Gastrocnemius medialis (tissue), 4 donors: ENCODE measurements at regions not wholly inside any gene's neighbourhood (a gene's known extent, or its start where the extent isn't known, plus 50 kb on each side); places are given as distances from the start of the nearest gene placed in this dataset.

ENCODE experiments used
- ATAC-seq, 2 donors: fragments of 150-250 bp; one replicate each; pipeline ENCODE4 v1.9.1; 2016
- DNase-seq, 2 donors: peaks; one replicate each; pipeline ENCODE4 v3.0.0-alpha.2; 2019
- H3K27ac ChIP-seq, 4 donors: fragments of 200-600 bp; sonication (generic); 1 replicate in 1 of 4; 2 replicates in 3 of 4; pipeline ENCODE4 v1.5.1; 2016 to 2018; ENCODE audit warnings: mild to moderate bottlenecking in 2 of 4, moderate library complexity in 1 of 4
- H3K27me3 ChIP-seq, 3 donors: fragments of 200-600 bp; sonication (generic) in 2 of 3; 1 replicate in 1 of 3; 2 replicates in 2 of 3; pipeline versions ENCODE4 v1.5.1 to v1.6.0; 2016 to 2019; ENCODE audit warnings: mild to moderate bottlenecking in 1 of 3, moderate library complexity in 1 of 3
- H3K36me3 ChIP-seq, 2 donors: fragments of 200-600 bp; sonication (generic) in 1 of 2; one replicate each; pipeline ENCODE4 v1.5.1; 2017 to 2018
- H3K4me1 ChIP-seq, 2 donors: fragments of 200-600 bp; sonication (generic) in 1 of 2; one replicate each; pipeline ENCODE4 v1.5.1; 2016 to 2017; ENCODE audit warnings: mild to moderate bottlenecking in 2 of 2
- H3K4me3 ChIP-seq, 4 donors: fragments of 200-600 bp; sonication (generic) in 3 of 4; 1 replicate in 1 of 4; 2 replicates in 3 of 4; pipeline ENCODE4 v1.5.1; 2016 to 2019; ENCODE audit warnings: mild to moderate bottlenecking in 2 of 4
- H3K9me3 ChIP-seq, 3 donors: fragments of 200-600 bp; sonication (generic) in 2 of 3; 1 replicate in 1 of 3; 2 replicates in 2 of 3; pipeline ENCODE4 v1.5.1; 2016 to 2019
- CTCF ChIP-seq, 5 experiments: fragments of 450-650 bp in 3 of 5; fragments of 200-600 bp in 2 of 5; sonication (generic) in 2 of 5; IDR thresholded peaks in 4 of 5; conservative IDR thresholded peaks in 1 of 5; 1 replicate in 4 of 5; 2 replicates in 1 of 5; pipeline ENCODE4 v1.5.1; 2016 to 2019; ENCODE audit warnings: antibody characterized with exemption in 5 of 5, mild to moderate bottlenecking in 3 of 5, moderate library complexity in 3 of 5
- POLR2A ChIP-seq, 2 donors: fragments of 450-650 bp; IDR thresholded peaks; one replicate each; pipeline ENCODE4 v1.6.1; 2017; ENCODE audit warnings: antibody characterized with exemption in 2 of 2, mild to moderate bottlenecking in 2 of 2, moderate library complexity in 2 of 2
- in situ Hi-C, 4 donors: fragments of 200-750 bp; cut with MboI; loops; one replicate each; pipeline versions ENCODE4 v1.15.0 to v1.8.0; 2017; ENCODE audit warnings: low sequenced_read_pairs in 4 of 4
- intact Hi-C: fragments of 100-400 bp; cut with DNase I; formaldehyde crosslinking; loops from one replicate; pipeline ENCODE4 v1.15.1; 2023; ENCODE audit warnings: low total_unique reads

DNA sequence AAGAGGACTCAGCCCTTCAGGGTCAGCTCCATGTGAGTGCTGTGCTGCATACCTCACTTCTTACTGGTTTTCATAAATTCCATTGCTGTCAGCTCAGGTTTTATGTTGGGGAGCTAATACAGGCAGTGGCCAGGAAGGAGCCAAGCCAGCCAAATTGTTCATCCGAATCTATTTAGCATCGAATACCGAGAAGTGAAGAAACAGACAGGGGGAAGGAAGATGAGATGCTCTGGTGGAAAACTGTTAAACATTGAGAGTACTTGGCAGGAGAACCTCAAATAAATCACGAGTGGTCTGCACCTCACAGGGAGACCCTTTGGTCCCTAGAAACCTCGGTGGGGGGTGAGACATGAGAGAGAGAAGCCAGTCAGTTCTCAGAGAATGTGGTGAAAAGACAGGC is 196.0 kb upstream of the TMEM72 start:
- ATAC-seq = no peak
- no peaks in the 10 kb centered on the region for H3K9me3 ChIP-seq
- no peak for DNase-seq
- no peaks in the 10 kb centered on the region for H3K36me3 ChIP-seq
- no peaks in the 10 kb centered on the region for H3K4me1 ChIP-seq
- intact Hi-C loops = no loop called here
- in situ Hi-C loops = no loop called here
- no peak overlapping the region for H3K4me3 ChIP-seq
- H3K27me3 ChIP-seq = no peaks in the 10 kb centered on the region
- TF ChIP-seq CTCF (IDR thresholded peaks at IDR 0.05 in 4 of 5, conservative IDR thresholded peaks at IDR 0.05 in 1 of 5) = no peak
- TF ChIP-seq POLR2A (IDR thresholded peaks at IDR 0.05) = no peak
- no peak overlapping the region for H3K27ac ChIP-seq

DNA sequence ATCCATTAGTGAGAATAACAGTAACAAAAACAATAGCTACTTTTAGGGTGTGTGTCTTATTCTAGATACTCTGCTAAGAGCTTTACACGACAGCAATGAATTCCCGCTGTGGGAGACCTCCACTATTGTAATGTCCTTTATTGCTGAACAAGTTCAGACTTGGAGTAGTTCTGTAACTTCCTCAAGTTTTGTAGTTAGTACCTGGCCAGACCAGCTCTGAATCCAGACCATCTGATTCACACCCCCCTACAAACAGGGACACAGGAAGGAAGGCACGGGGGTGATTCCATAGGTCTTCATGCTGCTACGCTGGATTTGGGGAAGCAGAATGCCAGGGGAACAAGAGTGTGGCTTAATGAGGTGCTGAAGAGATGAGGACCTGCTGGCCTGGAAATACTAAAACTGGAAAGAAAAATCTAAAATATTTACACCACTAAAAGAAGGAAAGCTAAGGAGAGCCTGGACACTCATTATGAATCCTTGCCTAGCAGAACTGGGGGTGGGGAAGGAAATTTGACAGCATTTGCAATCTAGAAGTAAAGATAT is 194.6 kb upstream of the TMEM72 start:
- Histone ChIP-seq H3K27me3 (no peaks in the 10 kb centered on the region), H3K9me3 (no peaks in the 10 kb centered on the region), H3K27ac (no peak overlapping the region), H3K4me3 (no peak overlapping the region), H3K4me1 (no peaks in the 10 kb centered on the region), H3K36me3 (no peaks in the 10 kb centered on the region)
- in situ Hi-C loops = no loop called here
- DNase-seq (no peak), ATAC-seq (no peak)
- intact Hi-C loops = no loop called here
- TF ChIP-seq CTCF (IDR thresholded peaks at IDR 0.05 in 4 of 5, conservative IDR thresholded peaks at IDR 0.05 in 1 of 5) = no peak
- no peak for TF ChIP-seq POLR2A (IDR thresholded peaks at IDR 0.05)

- H3K4me1 ChIP-seq = peaks cover 0 to 5% of the 10 kb centered on the region in 2 donors
- no peak for ATAC-seq
- H3K36me3 ChIP-seq = no peaks in the 10 kb centered on the region
- no peak overlapping the region for H3K4me3 ChIP-seq
- no peaks in the 10 kb centered on the region for H3K27me3 ChIP-seq
- in situ Hi-C loops (no loop called here), intact Hi-C loops (no loop called here)
- no peaks in the 10 kb centered on the region for H3K9me3 ChIP-seq
- no peak overlapping the region for H3K27ac ChIP-seq
- DNase-seq = no peak
- no peak for TF ChIP-seq POLR2A (IDR thresholded peaks at IDR 0.05)
- no peak for TF ChIP-seq CTCF (IDR thresholded peaks at IDR 0.05 in 4 of 5, conservative IDR thresholded peaks at IDR 0.05 in 1 of 5)
These were observed 188.1 kb upstream of the TMEM72 start for GRCh38 chr10:44723082-44723481.

GRCh38 chr10:44723619-44724325 is 187.4 kb upstream of the TMEM72 start:
- no peak for DNase-seq
- TF ChIP-seq CTCF (IDR thresholded peaks at IDR 0.05 in 4 of 5, conservative IDR thresholded peaks at IDR 0.05 in 1 of 5) (no peak), POLR2A (IDR thresholded peaks at IDR 0.05) (no peak)
- intact Hi-C loops = no loop called here

More at GRCh38 chr10:44723619-44724325, 187.4 kb upstream of the TMEM72 start:
- Histone ChIP-seq H3K9me3 (no peaks in the 10 kb centered on the region), H3K27me3 (no peaks in the 10 kb centered on the region), H3K4me1 (peaks cover 0 to 5% of the 10 kb centered on the region in 2 donors), H3K36me3 (no peaks in the 10 kb centered on the region), H3K27ac (no peak overlapping the region), H3K4me3 (no peak overlapping the region)
- ATAC-seq = no peak
- in situ Hi-C loops = no loop called here
